Upper lobe of left lung (tissue), 6 donors: ENCODE measurements at regions not wholly inside any gene's neighbourhood (a gene's known extent, or its start where the extent isn't known, plus 50 kb on each side); places are given as distances from the start of the nearest gene placed in this dataset.

Experiments
- ATAC-seq, 2 donors: fragments of 200-7000 bp; cut with Tn5 transposase; one replicate each; pipeline ENCODE4 v1.9.1; 2022; ENCODE audit warnings: mild to moderate bottlenecking in 2 of 2, moderate library complexity in 2 of 2; ENCODE audit not compliant: low FRiP score in 2 of 2
- DNase-seq, 2 donors: peaks; one replicate each; pipeline ENCODE4 v3.0.0-alpha.2; 2019 to 2020
- H3K27ac ChIP-seq, 4 donors: fragments of 200-600 bp; sonication (generic); one replicate each; pipeline ENCODE4 v1.5.1; 2016 to 2019
- H3K27me3 ChIP-seq, 4 donors: fragments of 200-600 bp; sonication (generic); one replicate each; pipeline ENCODE4 v1.5.1; 2017 to 2019
- H3K36me3 ChIP-seq, 4 donors: fragments of 200-600 bp; sonication (generic); one replicate each; pipeline ENCODE4 v1.5.1; 2016 to 2019
- H3K4me1 ChIP-seq, 4 donors: fragments of 200-600 bp; sonication (generic); one replicate each; pipeline ENCODE4 v1.5.1; 2018 to 2019
- H3K4me3 ChIP-seq, 4 donors: fragments of 200-600 bp; sonication (generic); one replicate each; pipeline ENCODE4 v1.5.1; 2017 to 2019; ENCODE audit warnings: mild to moderate bottlenecking in 2 of 4, moderate library complexity in 1 of 4
- H3K9me3 ChIP-seq, 4 donors: fragments of 200-600 bp; sonication (generic); one replicate each; pipeline ENCODE4 v1.5.1; 2018 to 2019
- CTCF ChIP-seq, 6 experiments: fragments of 450-650 bp in 4 of 6; fragments of 200-600 bp in 2 of 6; sonication (generic) in 2 of 6; IDR thresholded peaks; one replicate each; pipeline ENCODE4 v1.5.1; 2016 to 2019; ENCODE audit warnings: antibody characterized with exemption in 6 of 6
- EP300 ChIP-seq, 4 donors: sonication (generic); formaldehyde crosslinking; IDR thresholded peaks; one replicate each; pipeline ENCODE4 v1.5.1; 2017; ENCODE audit warnings: antibody characterized with exemption in 4 of 4, control low read depth in 2 of 4
- POLR2A ChIP-seq, 4 donors: fragments of 450-650 bp; IDR thresholded peaks; one replicate each; pipeline ENCODE4 v1.5.1; 2016 to 2017; ENCODE audit warnings: antibody characterized with exemption in 4 of 4, mild to moderate bottlenecking in 2 of 4
- POLR2AphosphoS5 ChIP-seq, 2 donors: sonication (generic); formaldehyde crosslinking; IDR thresholded peaks; one replicate each; pipeline ENCODE4 v1.5.1; 2017; ENCODE audit warnings: antibody characterized with exemption in 2 of 2
- WGBS, 2 donors: methylation state at CpG; one replicate each; pipeline ENCODE4 v1.1.5; 2017 to 2018; 5-methylcytosine and 5-hydroxymethylcytosine counted together
- donor health status: DM: no; HTN: no; CAD: no; lungs with moderate emphysema.
- donor health status: DM: no; HTN: yes; CAD: no; lungs with severe emphysema.

DNA sequence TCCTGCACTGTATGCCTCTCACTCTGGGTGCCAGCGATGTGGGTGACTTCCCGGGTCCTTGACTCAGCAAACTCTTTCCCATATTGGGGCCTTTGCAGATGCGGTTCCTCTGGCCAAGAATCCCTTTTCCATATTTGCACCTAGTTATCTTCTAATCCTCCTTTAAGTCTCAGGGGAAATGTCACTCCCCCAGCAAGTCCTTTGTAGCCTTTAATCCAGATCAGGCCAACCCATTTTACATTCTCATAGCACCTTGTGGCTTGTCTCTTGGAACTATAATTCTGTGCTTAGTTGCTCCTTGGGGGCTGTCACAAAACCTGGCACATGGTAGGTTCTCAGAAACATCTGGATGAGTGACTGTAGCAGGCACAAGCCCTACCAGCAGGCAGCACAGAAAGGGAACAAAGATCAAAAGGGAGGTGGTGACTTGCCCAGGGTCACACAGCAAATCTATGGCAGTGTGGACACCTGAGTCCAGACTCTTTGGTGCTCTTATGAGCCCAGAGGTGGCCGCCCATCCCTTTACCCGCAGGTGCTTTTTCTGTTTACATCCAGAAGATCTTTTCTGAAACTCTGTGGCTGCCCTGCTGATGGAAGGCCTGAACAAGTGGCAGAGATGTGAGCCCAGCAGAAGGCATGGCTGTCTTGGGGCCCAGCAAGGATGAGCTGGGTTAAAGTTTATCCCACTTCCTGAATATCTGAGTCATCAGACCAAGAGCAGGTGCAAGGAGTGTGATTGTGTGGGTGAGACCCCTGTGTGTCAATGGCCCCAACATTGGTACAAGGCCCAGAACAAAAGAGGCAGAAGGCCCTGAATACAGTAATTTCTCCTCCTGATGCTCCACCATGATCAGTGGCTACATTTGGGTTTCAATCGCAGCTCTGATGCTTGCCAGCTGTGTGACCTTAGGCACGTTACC is 78.6 kb upstream of the GRK3 start:
- no peak for DNase-seq
- Histone ChIP-seq H3K9me3 (no peaks in the 10 kb centered on the region), H3K27ac (no peak overlapping the region), H3K4me3 (no peak overlapping the region), H3K36me3 (peaks cover 0 to 34% (median under 1%) of the 10 kb centered on the region in 4 donors), H3K4me1 (peaks cover 0 to 6% (median 0%) of the 10 kb centered on the region in 4 donors), H3K27me3 (no peaks in the 10 kb centered on the region)
- WGBS, 2 donors: 96 to 98% methylated on average over 7 of the region's 7 CpGs
- ATAC-seq: no peak
- TF ChIP-seq EP300 (IDR thresholded peaks at IDR 0.05) (no peak), CTCF (IDR thresholded peaks at IDR 0.05) (no peak), POLR2A (IDR thresholded peaks at IDR 0.05) (no peak), POLR2AphosphoS5 (IDR thresholded peaks at IDR 0.05) (no peak)

DNA sequence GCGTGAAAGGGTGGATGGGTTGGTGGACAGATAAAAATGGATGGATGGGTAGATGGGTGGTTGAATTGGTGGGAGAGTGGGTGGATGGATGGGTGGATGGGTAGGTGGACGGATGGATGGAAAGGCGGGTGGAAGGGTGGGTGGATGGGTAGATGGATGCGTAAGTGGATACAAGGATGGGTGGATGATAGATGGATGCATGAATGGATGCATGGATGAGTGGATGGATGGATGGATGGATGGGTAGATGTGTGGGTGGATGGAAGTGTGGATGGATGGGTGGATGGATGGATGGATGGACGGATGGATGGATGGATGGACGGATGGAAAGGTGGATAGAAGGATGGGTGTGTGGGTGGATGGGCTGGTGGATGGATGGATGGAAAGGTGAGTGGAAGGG is 77.0 kb upstream of the GRK3 start:
- H3K36me3 ChIP-seq: peaks cover 0 to 24% (median 0%) of the 10 kb centered on the region in 4 donors
- H3K27me3 ChIP-seq: no peaks in the 10 kb centered on the region
- no peak for DNase-seq
- no peak for ATAC-seq
- H3K4me1 ChIP-seq: peaks cover 0 to 6% (median 0%) of the 10 kb centered on the region in 4 donors
- WGBS, 2 donors: 89 to 91% methylated on average over 6 of the region's 6 CpGs
- H3K27ac ChIP-seq: no peak overlapping the region
- H3K4me3 ChIP-seq: no peak overlapping the region
- H3K9me3 ChIP-seq: no peaks in the 10 kb centered on the region
- TF ChIP-seq CTCF (IDR thresholded peaks at IDR 0.05): no peak
- TF ChIP-seq POLR2A (IDR thresholded peaks at IDR 0.05): no peak
- no peak for TF ChIP-seq POLR2AphosphoS5 (IDR thresholded peaks at IDR 0.05)
- TF ChIP-seq EP300 (IDR thresholded peaks at IDR 0.05): no peak

DNA sequence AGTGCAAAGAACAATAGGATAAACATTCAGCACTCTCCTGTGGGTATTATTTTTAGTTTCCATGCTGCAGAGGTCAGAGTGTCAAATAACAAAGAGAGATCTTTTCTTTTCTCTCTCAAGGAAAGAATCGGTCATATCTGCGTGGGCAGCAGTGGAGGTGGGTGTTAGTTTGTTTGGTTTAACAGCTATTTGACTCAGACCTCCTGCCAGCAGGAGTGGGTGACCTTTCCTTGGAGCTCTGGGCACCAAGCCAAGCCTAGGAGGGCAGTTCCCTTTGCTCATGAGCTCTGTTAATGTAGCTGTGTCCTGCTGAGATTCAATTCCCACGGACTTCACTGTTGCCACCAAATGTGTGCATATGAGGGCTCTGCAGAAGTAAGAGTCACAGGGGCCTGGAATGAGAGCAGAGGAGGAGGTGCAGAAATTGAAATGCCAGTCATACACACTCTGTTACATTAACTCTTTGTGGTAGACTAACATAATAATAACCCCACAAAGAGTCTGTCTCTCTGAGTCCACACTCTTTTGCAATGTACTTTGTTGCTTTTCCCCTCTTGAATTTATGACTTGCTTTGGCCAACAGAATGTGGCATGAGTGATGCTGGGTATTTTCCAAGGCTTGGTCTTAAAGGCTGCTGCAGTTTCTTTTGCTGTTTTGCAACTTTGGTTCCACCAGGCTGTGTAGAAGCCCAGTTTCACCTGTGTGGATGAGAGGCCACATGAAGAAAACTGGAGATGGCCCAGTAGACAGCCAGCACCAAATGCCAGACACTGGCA is 76.0 kb upstream of the GRK3 start:
- Histone ChIP-seq H3K36me3 (peaks cover 0 to 20% (median 0%) of the 10 kb centered on the region in 4 donors), H3K4me3 (no peak overlapping the region), H3K4me1 (peaks cover 0 to 8% (median 1%) of the 10 kb centered on the region in 4 donors), H3K27ac (no peak overlapping the region), H3K9me3 (no peaks in the 10 kb centered on the region), H3K27me3 (no peaks in the 10 kb centered on the region)
- DNase-seq (peak in 1 of 2 donors; percentile 48), ATAC-seq (no peak)
- WGBS, 2 donors: 25 to 45% methylated on average over 2 to 3 of the region's 3 CpGs
- no peak for TF ChIP-seq EP300 (IDR thresholded peaks at IDR 0.05)
- no peak for TF ChIP-seq POLR2A (IDR thresholded peaks at IDR 0.05)
- TF ChIP-seq POLR2AphosphoS5 (IDR thresholded peaks at IDR 0.05): no peak
- TF ChIP-seq CTCF (IDR thresholded peaks at IDR 0.05): no peak

GRCh38 chr22:25489947-25490346 is 74.5 kb upstream of the GRK3 start:
- ATAC-seq: no peak
- WGBS, 2 donors: 91 to 100% methylated on average over 1 of the region's 1 CpG
- TF ChIP-seq POLR2AphosphoS5 (IDR thresholded peaks at IDR 0.05) (no peak), POLR2A (IDR thresholded peaks at IDR 0.05) (no peak), CTCF (IDR thresholded peaks at IDR 0.05) (no peak), EP300 (IDR thresholded peaks at IDR 0.05) (no peak)
- H3K36me3 ChIP-seq: peaks cover 0 to 8% (median 0%) of the 10 kb centered on the region in 4 donors
- no peaks in the 10 kb centered on the region for H3K9me3 ChIP-seq
- no peak overlapping the region for H3K4me3 ChIP-seq
- H3K27ac ChIP-seq: no peak overlapping the region
- DNase-seq: no peak
- H3K4me1 ChIP-seq: peaks cover 0 to 10% (median 1%) of the 10 kb centered on the region in 4 donors
- no peaks in the 10 kb centered on the region for H3K27me3 ChIP-seq
